ENCODE measurements at regions not wholly inside any gene's neighbourhood (a gene's known extent, or its start where the extent isn't known, plus 50 kb on each side); places are given as distances from the start of the nearest gene placed in this dataset.
A peak's percentile ranks its signal among the peaks of the same experiment; 100 is the strongest.

GRCh38 chr10:34920578-34920977 is 105.5 kb upstream of the PARD3 start:
- H4K20me1 ChIP-seq (ENCODE audit: insufficient read depth): no peaks in the 10 kb centered on the region
- peaks cover 8% of the 10 kb centered on the region; the same call in 1 of the 2 replicates for H3F3A ChIP-seq (ENCODE audit: insufficient read depth)
- H3K79me2 ChIP-seq (ENCODE audit: insufficient read depth): no peaks in the 10 kb centered on the region
- DNase-seq: no peak
- peaks cover 7% of the 10 kb centered on the region for H3K4me1 ChIP-seq (ENCODE audit: insufficient read depth)
- no peak for TF ChIP-seq EZH2 (IDR thresholded peaks at IDR 0.05; ENCODE audit: insufficient read depth, poor library complexity, severe bottlenecking)
- TF ChIP-seq EZH2phosphoT487 (IDR thresholded peaks at IDR 0.05; ENCODE audit: insufficient read depth, low read depth): no peak
- in situ Hi-C loops (cut with MboI): no loop called here
- H3K36me3 ChIP-seq (ENCODE audit: low read depth): no peaks in the 10 kb centered on the region
- WGBS, 2 experiments (ENCODE audit: low coverage in 1 of 2, low lambda C conversion rate in 2 of 2, missing lambda C conversion rate in 2 of 2): 37 to 79% methylated on average over 1 of the region's 1 CpG
- H2AFZ ChIP-seq: no peak overlapping the region
- no peak overlapping the region for H3K4me3 ChIP-seq
- H3K27me3 ChIP-seq (replicated peaks; ENCODE audit: insufficient read depth): no peaks in the 10 kb centered on the region
- H3K9me2 ChIP-seq (ENCODE audit: insufficient read depth): no peaks in the 10 kb centered on the region
- H3K27ac ChIP-seq: no peak overlapping the region
- H3K4me2 ChIP-seq (ENCODE audit: unreplicated experiment): no peak overlapping the region
- no peaks in the 10 kb centered on the region for H3K9me3 ChIP-seq (ENCODE audit: low read depth)
- no peak overlapping the region for H3K9ac ChIP-seq

- no peak overlapping the region for H2AFZ ChIP-seq
- H3K27ac ChIP-seq: no peak overlapping the region
- H3F3A ChIP-seq (ENCODE audit: insufficient read depth): peaks cover 12% of the 10 kb centered on the region
- no peaks in the 10 kb centered on the region for H3K79me2 ChIP-seq (ENCODE audit: insufficient read depth)
- H3K4me2 ChIP-seq (ENCODE audit: unreplicated experiment): no peak overlapping the region
- no peaks in the 10 kb centered on the region for H3K9me2 ChIP-seq (ENCODE audit: insufficient read depth)
- no peaks in the 10 kb centered on the region for H3K36me3 ChIP-seq (ENCODE audit: low read depth)
- TF ChIP-seq EZH2 (IDR thresholded peaks at IDR 0.05; ENCODE audit: insufficient read depth, poor library complexity, severe bottlenecking) (no peak), EZH2phosphoT487 (IDR thresholded peaks at IDR 0.05; ENCODE audit: insufficient read depth, low read depth) (no peak)
- H3K27me3 ChIP-seq (replicated peaks; ENCODE audit: insufficient read depth): no peaks in the 10 kb centered on the region
- H3K9ac ChIP-seq: no peak overlapping the region
- no peaks in the 10 kb centered on the region for H3K9me3 ChIP-seq (ENCODE audit: low read depth)
- WGBS, 2 experiments (ENCODE audit: low coverage in 1 of 2, low lambda C conversion rate in 2 of 2, missing lambda C conversion rate in 2 of 2): 91 to 95% methylated on average over 14 of the region's 14 CpGs
- H4K20me1 ChIP-seq (ENCODE audit: insufficient read depth): no peaks in the 10 kb centered on the region
- in situ Hi-C loops (cut with MboI): no loop called here
- H3K4me3 ChIP-seq: no peak overlapping the region
- no peak for DNase-seq
- H3K4me1 ChIP-seq (ENCODE audit: insufficient read depth): peaks cover 12% of the 10 kb centered on the region
Observed at GRCh38 chr10:34918776-34919315, 103.8 kb upstream of the PARD3 start.

- Histone ChIP-seq H3K4me3 (no peak overlapping the region), H3K4me1 (ENCODE audit: insufficient read depth) (peaks cover 12% of the 10 kb centered on the region), H3F3A (ENCODE audit: insufficient read depth) (peaks cover 12% of the 10 kb centered on the region), H2AFZ (no peak overlapping the region), H3K36me3 (ENCODE audit: low read depth) (no peaks in the 10 kb centered on the region), H3K9ac (no peak overlapping the region), H3K27me3 (replicated peaks; ENCODE audit: insufficient read depth) (no peaks in the 10 kb centered on the region), H3K4me2 (ENCODE audit: unreplicated experiment) (no peak overlapping the region), H3K9me2 (ENCODE audit: insufficient read depth) (no peaks in the 10 kb centered on the region), H3K27ac (no peak overlapping the region), H3K9me3 (ENCODE audit: low read depth) (no peaks in the 10 kb centered on the region), H3K79me2 (ENCODE audit: insufficient read depth) (no peaks in the 10 kb centered on the region), H4K20me1 (ENCODE audit: insufficient read depth) (no peaks in the 10 kb centered on the region)
- 89 to 91% methylated on average over 21 of the region's 21 CpGs for WGBS, 2 experiments (ENCODE audit: low coverage in 1 of 2, low lambda C conversion rate in 2 of 2, missing lambda C conversion rate in 2 of 2)
- DNase-seq: no peak
- in situ Hi-C loops (cut with MboI): no loop called here
- no peak for TF ChIP-seq EZH2phosphoT487 (IDR thresholded peaks at IDR 0.05; ENCODE audit: insufficient read depth, low read depth)
- no peak for TF ChIP-seq EZH2 (IDR thresholded peaks at IDR 0.05; ENCODE audit: insufficient read depth, poor library complexity, severe bottlenecking)
Observed at GRCh38 chr10:34918060-34918775, 103.1 kb upstream of the PARD3 start.

GRCh38 chr10:34916314-34916713 is 101.2 kb upstream of the PARD3 start:
- no peaks in the 10 kb centered on the region for H3K9me3 ChIP-seq (ENCODE audit: low read depth)
- no peaks in the 10 kb centered on the region for H3K79me2 ChIP-seq (ENCODE audit: insufficient read depth)
- H4K20me1 ChIP-seq (ENCODE audit: insufficient read depth): no peaks in the 10 kb centered on the region
- TF ChIP-seq EZH2phosphoT487 (IDR thresholded peaks at IDR 0.05; ENCODE audit: insufficient read depth, low read depth) (no peak), EZH2 (IDR thresholded peaks at IDR 0.05; ENCODE audit: insufficient read depth, poor library complexity, severe bottlenecking) (no peak)
- peak; percentile 92 for DNase-seq
- H3K4me1 ChIP-seq (ENCODE audit: insufficient read depth): peaks cover 12% of the 10 kb centered on the region
- peak overlapping the region; percentile 27 for H3K4me2 ChIP-seq (ENCODE audit: unreplicated experiment)
- no peaks in the 10 kb centered on the region for H3K36me3 ChIP-seq (ENCODE audit: low read depth)
- H2AFZ ChIP-seq: peak overlapping the region; percentile 26; the same call in 1 of the 2 replicates
- no peaks in the 10 kb centered on the region for H3K27me3 ChIP-seq (replicated peaks; ENCODE audit: insufficient read depth)
- peak overlapping the region; percentile 53 for H3K27ac ChIP-seq
- H3K4me3 ChIP-seq: no peak overlapping the region
- peaks cover 12% of the 10 kb centered on the region for H3F3A ChIP-seq (ENCODE audit: insufficient read depth)
- 2% methylated on average over 3 of the region's 3 CpGs for whole genome bisulfite sequencing, 2 experiments (ENCODE audit: low coverage in 1 of 2, low lambda C conversion rate in 2 of 2, missing lambda C conversion rate in 2 of 2)
- in situ Hi-C loops (cut with MboI): no loop called here
- H3K9me2 ChIP-seq (ENCODE audit: insufficient read depth): no peaks in the 10 kb centered on the region
- H3K9ac ChIP-seq: peak overlapping the region; percentile 23; the same call in 1 of the 2 replicates
